WTC11 (cell line): ENCODE measurements at regions not wholly inside any gene's neighbourhood (a gene's known extent, or its start where the extent isn't known, plus 50 kb on each side); places are given as distances from the start of the nearest gene placed in this dataset.

Source experiments
- ATAC-seq: fragments of 200-7000 bp; cut with Tn5 transposase; 2 replicates; pipeline ENCODE4 v1.10.0; 2021; ENCODE audit warnings: mild to moderate bottlenecking, moderate library complexity
- CTCF ChIA-PET: fragments of 300-600 bp; sonication (Branson Sonifier 250); formaldehyde crosslinking; loops from one replicate; lab custom pipeline; 2021; ENCODE audit warnings: antibody characterized with exemption; lab: Charles Lee
- POLR2A ChIA-PET: fragments of 350-600 bp; sonication (Branson Sonifier 250); formaldehyde crosslinking; loops from one replicate; lab custom pipeline; 2021; ENCODE audit warnings: antibody characterized with exemption; lab: Charles Lee
- DNase-seq: peaks from one replicate; pipeline ENCODE4 v3.0.0; 2021; ENCODE audit warnings: low spot score
- H3K27ac Mint-ChIP-seq: 2 replicates; pipeline ENCODE4 v1.8.0; 2021; ENCODE audit warnings: mixed read lengths
- H3K27me3 Mint-ChIP-seq: 2 replicates; pipeline ENCODE4 v1.8.0; 2021; ENCODE audit warnings: low read depth, mild to moderate bottlenecking, moderate library complexity, mixed read lengths
- H3K36me3 Mint-ChIP-seq: 2 replicates; pipeline ENCODE4 v1.8.0; 2021; ENCODE audit warnings: mixed read lengths
- H3K4me1 Mint-ChIP-seq: 2 replicates; pipeline ENCODE4 v1.8.0; 2022; ENCODE audit warnings: mixed read lengths
- H3K4me3 Mint-ChIP-seq: 2 replicates; pipeline ENCODE4 v1.8.0; 2021; ENCODE audit warnings: mild to moderate bottlenecking, moderate library complexity, mixed read lengths
- H3K9me3 Mint-ChIP-seq: 2 replicates; pipeline ENCODE4 v1.8.0; 2021; ENCODE audit warnings: mixed read lengths
- ATF6 ChIP-seq: sonication (generic); formaldehyde crosslinking; IDR thresholded peaks from 2 replicates; pipeline ENCODE4 v1.8.1; 2023; ENCODE audit warnings: mild to moderate bottlenecking, missing genetic modification reagents
- CREM ChIP-seq: sonication (generic); formaldehyde crosslinking; IDR thresholded peaks from 2 replicates; pipeline ENCODE4 v1.8.1; 2022; ENCODE audit warnings: mild to moderate bottlenecking, missing genetic modification reagents, moderate library complexity
- CTCF ChIP-seq: fragments of 200-600 bp; IDR thresholded peaks from 2 replicates; pipeline ENCODE4 v1.8.0; 2022; ENCODE audit warnings: antibody characterized with exemption
- E2F4 ChIP-seq: sonication (generic); formaldehyde crosslinking; IDR thresholded peaks from 2 replicates; pipeline ENCODE4 v1.8.1; 2022; ENCODE audit warnings: low read depth, mild to moderate bottlenecking, moderate library complexity, missing genetic modification reagents, borderline replicate concordance
- ERG ChIP-seq: fragments of 250-450 bp; sonication (Bioruptor Pico); IDR thresholded peaks from 2 replicates; pipeline ENCODE4 v1.8.0; 2021; ENCODE audit warnings: mild to moderate bottlenecking
- FOXJ3 ChIP-seq: sonication (generic); formaldehyde crosslinking; IDR thresholded peaks from 2 replicates; pipeline ENCODE4 v1.9.0; 2021; ENCODE audit warnings: missing genetic modification reagents, mild to moderate bottlenecking, borderline replicate concordance
- JAZF1 ChIP-seq: fragments of 250-450 bp; sonication (Bioruptor Pico); IDR thresholded peaks from 2 replicates; pipeline ENCODE4 v1.9.0; 2021; ENCODE audit warnings: moderate library complexity, mild to moderate bottlenecking, inconsistent platforms
- MXD4 ChIP-seq: fragments of 250-450 bp; sonication (Bioruptor Pico); IDR thresholded peaks from 2 replicates; pipeline ENCODE4 v1.8.0; 2021; ENCODE audit warnings: mild to moderate bottlenecking, moderate library complexity, borderline replicate concordance
- MYBL2 ChIP-seq: sonication (generic); formaldehyde crosslinking; IDR thresholded peaks from 2 replicates; pipeline ENCODE4 v1.8.1; 2023; ENCODE audit warnings: mild to moderate bottlenecking, moderate library complexity, missing genetic modification reagents
- NFYB ChIP-seq: sonication (generic); formaldehyde crosslinking; conservative IDR thresholded peaks from 2 replicates; pipeline ENCODE4 v1.8.0; 2022; ENCODE audit warnings: low read depth, missing genetic modification reagents
- PREB ChIP-seq: sonication (generic); formaldehyde crosslinking; IDR thresholded peaks from 2 replicates; pipeline ENCODE4 v1.8.1; 2022; ENCODE audit warnings: mild to moderate bottlenecking, missing genetic modification reagents, moderate library complexity, borderline replicate concordance
- SOX15 ChIP-seq: fragments of 250-450 bp; sonication (Bioruptor Pico); IDR thresholded peaks from 2 replicates; pipeline ENCODE4 v1.9.0; 2021; ENCODE audit warnings: mild to moderate bottlenecking
- USF1 ChIP-seq: sonication (generic); formaldehyde crosslinking; IDR thresholded peaks from 2 replicates; pipeline ENCODE4 v1.8.0; 2022; ENCODE audit warnings: mild to moderate bottlenecking, missing genetic modification reagents
- USF2 ChIP-seq: sonication (generic); formaldehyde crosslinking; IDR thresholded peaks from 2 replicates; pipeline ENCODE4 v1.8.1; 2023; ENCODE audit warnings: mild to moderate bottlenecking, missing genetic modification reagents, moderate library complexity
- ZNF138 ChIP-seq: sonication (generic); formaldehyde crosslinking; conservative IDR thresholded peaks from 2 replicates; pipeline ENCODE4 v1.8.1; 2022; ENCODE audit warnings: mild to moderate bottlenecking, moderate library complexity, missing genetic modification reagents
- ZNF396 ChIP-seq: fragments of 250-450 bp; sonication (Bioruptor Pico); IDR thresholded peaks from 2 replicates; pipeline ENCODE4 v1.8.0; 2021; ENCODE audit warnings: mild to moderate bottlenecking, moderate library complexity, borderline replicate concordance

- no peak for TF ChIP-seq MYBL2
- no peak for TF ChIP-seq JAZF1 (CRISPR knock-in tag)
- no peak for TF ChIP-seq SOX15
- TF ChIP-seq USF1 (CRISPR knock-in tag) = no peak
- no peak for TF ChIP-seq MXD4 (CRISPR knock-in tag)
- TF ChIP-seq E2F4 = no peak
These were observed 377.6 kb downstream of the MDFIC start (continued) for GRCh38 chr7:115299397-115300037.

- H3K36me3 Mint-ChIP-seq = no peaks in the 10 kb centered on the region
- DNase-seq = no peak
- ChIA-PET CTCF (no interaction called here), POLR2A (no interaction called here)
- H3K4me1 Mint-ChIP-seq = peaks cover 11% of the 10 kb centered on the region
- no peak for ATAC-seq
- H3K27ac Mint-ChIP-seq = no peak overlapping the region
- no peak overlapping the region for H3K4me3 Mint-ChIP-seq
- TF ChIP-seq E2F4 = no peak
- no peak for TF ChIP-seq ERG (CRISPR knock-in tag)
- H3K9me3 Mint-ChIP-seq = peaks cover 5% of the 10 kb centered on the region
- H3K27me3 Mint-ChIP-seq = peaks cover 94% of the 10 kb centered on the region
These were observed 375.8 kb downstream of the MDFIC start for GRCh38 chr7:115297656-115298055.

GRCh38 chr7:115293628-115294240 is 371.8 kb downstream of the MDFIC start:
- Mint-ChIP-seq H3K36me3 (no peaks in the 10 kb centered on the region), H3K4me1 (no peaks in the 10 kb centered on the region), H3K9me3 (no peaks in the 10 kb centered on the region), H3K27ac (no peak overlapping the region), H3K4me3 (no peak overlapping the region), H3K27me3 (peaks cover 76% of the 10 kb centered on the region)
- DNase-seq = no peak
- no peak for ATAC-seq
- CTCF ChIA-PET = no interaction called here
- TF ChIP-seq CTCF = no peak
- TF ChIP-seq USF1 (CRISPR knock-in tag) = no peak
- POLR2A ChIA-PET = no interaction called here

- H3K4me1 Mint-ChIP-seq = no peaks in the 10 kb centered on the region
- no peak overlapping the region for H3K4me3 Mint-ChIP-seq
- POLR2A ChIA-PET = no interaction called here
- no peaks in the 10 kb centered on the region for H3K36me3 Mint-ChIP-seq
- H3K27ac Mint-ChIP-seq = no peak overlapping the region
- CTCF ChIA-PET = no interaction called here
- no peaks in the 10 kb centered on the region for H3K9me3 Mint-ChIP-seq
- ATAC-seq (no peak), DNase-seq (no peak)
- peaks cover 62% of the 10 kb centered on the region for H3K27me3 Mint-ChIP-seq
- no peak for TF ChIP-seq FOXJ3 (CRISPR knock-in tag)
- no peak for TF ChIP-seq PREB (CRISPR knock-in tag)
- no peak for TF ChIP-seq ZNF396 (CRISPR knock-in tag)
- TF ChIP-seq ATF6 = no peak
- TF ChIP-seq NFYB (CRISPR knock-in tag) = no peak
- TF ChIP-seq ZNF138 (CRISPR knock-in tag) = no peak
- TF ChIP-seq CREM = no peak
- no peak for TF ChIP-seq USF2 (CRISPR knock-in tag)
These were observed 370.5 kb downstream of the MDFIC start for GRCh38 chr7:115292381-115292780.
